ENCODE measurements at regions not wholly inside any gene's neighbourhood (a gene's known extent, or its start where the extent isn't known, plus 50 kb on each side); places are given as distances from the start of the nearest gene placed in this dataset.

DNA sequence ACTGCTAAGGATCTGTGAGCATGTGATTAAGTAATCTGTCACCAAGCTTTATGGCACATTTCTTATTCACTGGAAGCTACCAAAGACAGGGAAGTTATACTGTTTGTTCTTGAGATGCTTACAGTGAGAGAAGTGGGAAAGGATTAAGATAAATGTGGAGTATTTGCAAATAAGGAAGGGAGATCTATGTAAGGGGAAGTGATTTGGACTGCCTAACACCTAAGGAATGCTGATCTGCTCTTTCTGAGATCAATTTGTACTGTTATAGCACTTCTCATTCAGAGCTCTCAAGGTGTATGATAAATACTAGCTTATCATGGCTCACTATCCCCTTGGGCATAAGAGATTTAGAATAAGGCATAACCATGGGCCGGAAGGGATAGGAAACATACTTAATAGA lies 80.0 kb upstream of the NTRK2 start:
- no peak for DNase-seq (ENCODE audit: low spot score)

- no peak for DNase-seq (ENCODE audit: low spot score)
These were observed 78.8 kb upstream of the NTRK2 start for GRCh38 chr9:84590706-84591105.

DNA sequence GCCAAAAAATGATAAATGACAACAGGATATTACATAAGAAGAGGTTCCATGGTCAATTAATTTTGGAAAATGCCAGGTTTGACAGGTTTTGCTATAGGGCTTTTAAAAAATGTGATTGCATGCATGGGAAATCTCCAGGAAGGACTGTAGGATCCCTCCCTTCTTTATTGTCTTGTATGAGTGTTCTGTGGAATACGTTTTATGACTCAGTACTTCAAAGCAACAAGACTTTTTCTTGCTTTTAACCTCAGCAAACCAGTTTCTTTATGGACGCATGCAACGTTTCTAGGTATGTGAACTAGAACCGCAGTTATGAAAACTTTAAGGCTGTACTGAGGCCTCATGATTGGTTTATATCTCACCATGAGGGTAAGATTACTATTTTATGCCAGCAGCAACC lies 76.6 kb upstream of the NTRK2 start:
- no peak for DNase-seq (ENCODE audit: low spot score)

- DNase-seq (ENCODE audit: low spot score) = no peak
These were observed 76.2 kb upstream of the NTRK2 start for GRCh38 chr9:84593352-84593751.

DNA sequence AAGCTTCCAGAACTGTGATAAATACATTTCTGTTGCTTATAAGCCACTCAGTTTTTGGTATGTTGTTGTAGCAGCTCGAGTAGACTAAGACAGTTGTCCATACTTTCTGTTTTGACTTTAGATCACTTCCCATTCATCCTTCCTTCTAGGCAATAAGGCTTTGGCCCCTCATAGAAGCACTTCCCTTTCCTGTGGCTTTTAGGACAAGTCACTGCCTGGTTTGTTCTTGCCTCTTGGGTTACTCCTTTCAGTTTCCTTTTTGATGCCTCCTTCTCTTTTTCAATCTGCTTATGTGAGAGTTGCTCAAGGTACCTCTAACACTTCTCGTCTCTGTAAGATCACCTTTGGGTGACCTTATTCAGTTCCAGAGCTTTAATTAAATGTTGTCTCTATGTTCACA lies 72.4 kb upstream of the NTRK2 start:
- DNase-seq (ENCODE audit: low spot score) = peak; percentile 20

GRCh38 chr9:84598921-84599636 lies 70.5 kb upstream of the NTRK2 start:
- no peak for DNase-seq (ENCODE audit: low spot score)

- DNase-seq (ENCODE audit: low spot score) = no peak
These were observed 68.8 kb upstream of the NTRK2 start for GRCh38 chr9:84600739-84601138.

DNA sequence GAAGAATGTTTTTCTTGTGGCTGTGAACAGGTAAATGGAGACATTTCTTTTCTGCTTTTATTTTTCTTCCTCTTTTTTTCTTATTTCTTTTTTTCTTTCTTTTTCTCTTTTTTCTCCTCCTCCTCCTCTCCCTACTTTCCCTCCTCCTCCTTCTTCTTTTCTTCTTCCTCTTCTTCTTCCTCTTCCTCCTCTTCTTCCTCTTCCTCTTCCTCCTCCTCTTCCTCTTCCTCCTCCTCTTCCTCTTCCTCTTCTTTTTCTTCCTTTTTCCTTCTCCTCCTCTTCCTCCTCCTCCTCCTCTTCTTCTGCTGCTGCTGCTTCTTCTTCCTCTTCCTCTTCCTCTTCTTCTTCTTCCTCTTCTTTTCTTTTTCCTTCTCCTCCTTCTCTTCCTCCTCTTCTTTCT lies 65.3 kb upstream of the NTRK2 start:
- DNase-seq (ENCODE audit: low spot score) = no peak

DNA sequence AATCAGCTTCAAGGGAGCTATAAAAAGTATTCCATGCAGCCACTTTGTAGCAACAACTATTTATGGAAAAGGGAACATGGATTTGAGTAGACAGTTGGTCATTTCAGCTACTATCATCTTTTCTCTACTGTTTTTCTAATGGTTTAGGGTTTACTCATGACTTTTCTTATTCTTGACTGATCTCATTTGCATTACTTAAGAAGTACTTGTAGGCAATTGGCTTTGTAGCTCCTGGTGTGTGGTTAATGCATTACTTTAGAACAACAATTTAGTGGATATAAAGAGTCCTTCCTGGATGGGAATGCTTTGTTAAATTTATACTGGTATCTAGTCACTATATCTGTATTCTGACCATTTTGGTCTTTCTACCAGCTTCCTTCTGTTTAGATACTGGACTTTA lies 59.8 kb upstream of the NTRK2 start:
- DNase-seq (ENCODE audit: low spot score) = no peak

DNA sequence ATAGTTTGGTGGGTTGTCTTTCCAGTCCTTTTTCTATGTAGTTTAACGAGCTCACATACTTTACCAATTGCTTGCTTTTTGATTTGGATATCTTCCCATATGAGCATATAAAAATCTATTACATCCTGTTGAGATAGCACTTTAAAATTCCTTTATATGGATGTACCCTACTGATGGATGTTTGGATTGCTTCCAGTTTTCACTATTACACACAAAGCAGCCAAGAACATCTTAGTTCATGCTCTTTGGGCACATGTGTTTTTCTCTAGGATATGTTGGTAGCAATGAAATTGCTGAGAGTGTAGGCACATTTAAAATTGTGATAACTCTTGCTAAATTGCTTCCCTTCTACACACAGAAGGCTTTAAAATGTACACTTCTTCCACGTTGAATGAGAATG lies 56.1 kb upstream of the NTRK2 start:
- no peak for DNase-seq (ENCODE audit: low spot score)

- no peak for DNase-seq (ENCODE audit: low spot score)
These were observed 54.0 kb upstream of the NTRK2 start for GRCh38 chr9:84615544-84615943.

GRCh38 chr9:84617411-84618029 lies 52.0 kb upstream of the NTRK2 start:
- DNase-seq (ENCODE audit: low spot score) = no peak
